ENCODE measurements at regions not wholly inside any gene's neighbourhood (a gene's known extent, or its start where the extent isn't known, plus 50 kb on each side); places are given as distances from the start of the nearest gene placed in this dataset.

DNA sequence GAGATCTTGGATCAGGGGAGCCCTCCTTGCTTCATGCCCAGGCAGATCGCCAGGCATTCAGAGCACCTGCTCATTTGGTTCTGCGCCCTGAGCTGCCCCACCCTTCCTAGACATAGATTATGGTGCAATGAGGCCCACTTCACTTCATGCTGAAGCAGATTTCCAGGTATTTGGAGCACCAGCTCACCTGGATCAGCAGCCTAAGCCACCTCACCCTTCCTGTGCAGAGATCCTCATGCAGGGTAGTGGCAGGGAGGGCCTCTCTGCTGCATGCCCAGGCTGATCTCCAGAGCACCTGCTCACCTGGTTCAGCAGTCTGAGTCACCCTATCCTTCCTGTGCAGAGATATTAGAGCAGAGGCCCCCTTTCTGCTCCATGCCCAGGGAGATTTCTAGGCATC lies 1966.1 kb downstream of the PCDH9 start:
- TF ChIP-seq, protein P1, sequence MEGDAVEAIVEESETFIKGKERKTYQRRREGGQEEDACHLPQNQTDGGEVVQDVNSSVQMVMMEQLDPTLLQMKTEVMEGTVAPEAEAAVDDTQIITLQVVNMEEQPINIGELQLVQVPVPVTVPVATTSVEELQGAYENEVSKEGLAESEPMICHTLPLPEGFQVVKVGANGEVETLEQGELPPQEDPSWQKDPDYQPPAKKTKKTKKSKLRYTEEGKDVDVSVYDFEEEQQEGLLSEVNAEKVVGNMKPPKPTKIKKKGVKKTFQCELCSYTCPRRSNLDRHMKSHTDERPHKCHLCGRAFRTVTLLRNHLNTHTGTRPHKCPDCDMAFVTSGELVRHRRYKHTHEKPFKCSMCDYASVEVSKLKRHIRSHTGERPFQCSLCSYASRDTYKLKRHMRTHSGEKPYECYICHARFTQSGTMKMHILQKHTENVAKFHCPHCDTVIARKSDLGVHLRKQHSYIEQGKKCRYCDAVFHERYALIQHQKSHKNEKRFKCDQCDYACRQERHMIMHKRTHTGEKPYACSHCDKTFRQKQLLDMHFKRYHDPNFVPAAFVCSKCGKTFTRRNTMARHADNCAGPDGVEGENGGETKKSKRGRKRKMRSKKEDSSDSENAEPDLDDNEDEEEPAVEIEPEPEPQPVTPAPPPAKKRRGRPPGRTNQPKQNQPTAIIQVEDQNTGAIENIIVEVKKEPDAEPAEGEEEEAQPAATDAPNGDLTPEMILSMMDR (IDR thresholded peaks at IDR 0.05; ENCODE audit: poor library complexity): no peak
- no peak for TF ChIP-seq EZH2 (IDR thresholded peaks at IDR 0.05; ENCODE audit: borderline replicate concordance)
- no peak for TF ChIP-seq EZH2phosphoT487 (IDR thresholded peaks at IDR 0.05; ENCODE audit: low read depth, severe bottlenecking, unreplicated experiment)

Measured in hepatocyte (in vitro differentiated cells).